ENCODE measurements at regions not wholly inside any gene's neighbourhood (a gene's known extent, or its start where the extent isn't known, plus 50 kb on each side); places are given as distances from the start of the nearest gene placed in this dataset.

DNA sequence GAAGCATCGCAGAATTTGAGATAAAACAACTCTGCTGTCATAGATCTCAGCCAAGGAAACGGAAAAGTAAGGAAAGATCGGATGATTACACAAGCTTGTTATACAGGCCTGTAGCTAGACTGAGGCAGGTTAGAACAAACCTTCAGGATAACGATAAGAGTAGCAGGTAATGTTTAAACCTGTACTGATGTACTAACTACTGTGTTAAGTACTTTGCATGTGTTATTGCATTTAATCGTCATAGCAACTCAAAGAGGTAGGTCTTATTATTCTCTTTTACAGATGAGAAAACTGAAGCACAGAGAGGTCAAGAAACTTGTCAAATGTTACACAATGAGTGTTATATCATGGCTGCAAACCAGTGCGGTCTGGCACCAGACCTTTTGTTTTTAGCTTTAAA is 352.5 kb downstream of the GPAM start:
- no peaks in the 10 kb centered on the region for H3K36me3 ChIP-seq (ENCODE audit: low read depth)
- no peaks in the 10 kb centered on the region for H3K9me3 ChIP-seq (ENCODE audit: insufficient read depth, low read depth)
- no peak overlapping the region for H2AFZ ChIP-seq
- H3K27me3 ChIP-seq (ENCODE audit: insufficient read depth, low read depth): no peaks in the 10 kb centered on the region
- no peaks in the 10 kb centered on the region for H3K4me1 ChIP-seq (replicated peaks; ENCODE audit: insufficient read depth)
- H3K9me2 ChIP-seq (ENCODE audit: insufficient read depth): no peaks in the 10 kb centered on the region
- no peak for TF ChIP-seq EZH2 (IDR thresholded peaks at IDR 0.05; ENCODE audit: low read depth)
- TF ChIP-seq, protein P1, sequence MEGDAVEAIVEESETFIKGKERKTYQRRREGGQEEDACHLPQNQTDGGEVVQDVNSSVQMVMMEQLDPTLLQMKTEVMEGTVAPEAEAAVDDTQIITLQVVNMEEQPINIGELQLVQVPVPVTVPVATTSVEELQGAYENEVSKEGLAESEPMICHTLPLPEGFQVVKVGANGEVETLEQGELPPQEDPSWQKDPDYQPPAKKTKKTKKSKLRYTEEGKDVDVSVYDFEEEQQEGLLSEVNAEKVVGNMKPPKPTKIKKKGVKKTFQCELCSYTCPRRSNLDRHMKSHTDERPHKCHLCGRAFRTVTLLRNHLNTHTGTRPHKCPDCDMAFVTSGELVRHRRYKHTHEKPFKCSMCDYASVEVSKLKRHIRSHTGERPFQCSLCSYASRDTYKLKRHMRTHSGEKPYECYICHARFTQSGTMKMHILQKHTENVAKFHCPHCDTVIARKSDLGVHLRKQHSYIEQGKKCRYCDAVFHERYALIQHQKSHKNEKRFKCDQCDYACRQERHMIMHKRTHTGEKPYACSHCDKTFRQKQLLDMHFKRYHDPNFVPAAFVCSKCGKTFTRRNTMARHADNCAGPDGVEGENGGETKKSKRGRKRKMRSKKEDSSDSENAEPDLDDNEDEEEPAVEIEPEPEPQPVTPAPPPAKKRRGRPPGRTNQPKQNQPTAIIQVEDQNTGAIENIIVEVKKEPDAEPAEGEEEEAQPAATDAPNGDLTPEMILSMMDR (conservative IDR thresholded peaks at IDR 0.05): no peak
- H3K4me3 ChIP-seq: no peak overlapping the region
- H4K20me1 ChIP-seq (ENCODE audit: insufficient read depth): no peaks in the 10 kb centered on the region
- CTCF ChIA-PET: no interaction called here
- no peak for DNase-seq
- H3K27ac ChIP-seq: no peak overlapping the region
- no peaks in the 10 kb centered on the region for H3K79me2 ChIP-seq (ENCODE audit: low read depth)
- no peaks in the 10 kb centered on the region for H3F3A ChIP-seq (ENCODE audit: insufficient read depth, low read depth)
- BruUV-seq (replicated peaks): no TSS peak
- intact Hi-C loops (cut with micrococcal nuclease; ENCODE audit: unreplicated experiment): no loop called here
- POLR2A ChIA-PET (ENCODE audit: unreplicated experiment): no interaction called here
- H3K4me2 ChIP-seq: no peak overlapping the region

DNA sequence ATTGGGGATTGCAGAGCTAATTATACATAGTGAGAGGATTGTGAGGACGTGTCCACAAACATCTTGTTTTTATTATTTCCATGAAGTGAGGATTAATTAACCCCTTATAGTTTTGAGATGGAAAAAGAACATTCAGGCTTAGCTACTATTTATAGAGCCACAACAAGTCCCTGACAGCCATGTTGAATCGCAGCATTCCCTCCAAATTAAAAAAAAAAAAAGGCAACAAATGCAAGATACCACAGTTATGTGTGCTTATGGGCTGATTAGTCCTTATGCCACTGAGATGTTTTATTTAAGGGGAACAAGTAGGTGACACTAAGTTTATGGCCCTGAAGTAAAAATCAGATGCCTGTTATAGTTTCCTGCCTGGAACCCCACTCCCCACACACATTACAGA is 350.3 kb downstream of the GPAM start:
- Histone ChIP-seq H3K4me1 (replicated peaks; ENCODE audit: insufficient read depth) (no peaks in the 10 kb centered on the region), H4K20me1 (ENCODE audit: insufficient read depth) (no peaks in the 10 kb centered on the region), H3F3A (ENCODE audit: insufficient read depth, low read depth) (no peaks in the 10 kb centered on the region), H2AFZ (no peak overlapping the region), H3K27me3 (ENCODE audit: insufficient read depth, low read depth) (no peaks in the 10 kb centered on the region), H3K79me2 (ENCODE audit: low read depth) (no peaks in the 10 kb centered on the region), H3K9me2 (ENCODE audit: insufficient read depth) (no peaks in the 10 kb centered on the region), H3K9me3 (ENCODE audit: insufficient read depth, low read depth) (no peaks in the 10 kb centered on the region), H3K4me3 (no peak overlapping the region), H3K36me3 (ENCODE audit: low read depth) (no peaks in the 10 kb centered on the region), H3K27ac (no peak overlapping the region), H3K4me2 (no peak overlapping the region)
- ChIA-PET POLR2A (ENCODE audit: unreplicated experiment) (no interaction called here), CTCF (no interaction called here)
- no peak for DNase-seq
- intact Hi-C loops (cut with micrococcal nuclease; ENCODE audit: unreplicated experiment): no loop called here
- no TSS peak for BruUV-seq (replicated peaks)
- no peak for TF ChIP-seq EZH2 (IDR thresholded peaks at IDR 0.05; ENCODE audit: low read depth)
- TF ChIP-seq, protein P1 (conservative IDR thresholded peaks at IDR 0.05): no peak

DNA sequence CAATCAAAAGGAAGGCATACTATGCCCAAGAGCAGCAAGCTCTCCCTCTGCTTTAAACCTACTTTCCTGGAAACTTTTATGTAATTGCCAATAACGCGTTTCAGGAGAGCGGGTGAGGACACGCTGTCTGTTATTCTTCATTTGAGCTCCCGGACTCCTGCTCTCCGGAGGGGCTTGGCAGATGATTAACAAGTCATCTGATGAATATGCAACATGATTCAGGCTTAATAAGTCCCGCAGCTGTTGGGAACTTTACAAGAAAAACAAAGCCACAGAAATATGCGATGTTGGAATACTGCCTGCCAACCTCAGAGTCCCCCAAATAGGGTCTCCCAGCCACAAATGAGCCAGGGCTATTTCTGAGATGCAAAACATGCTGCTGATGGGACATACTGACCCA is 348.0 kb downstream of the GPAM start:
- no peaks in the 10 kb centered on the region for H3F3A ChIP-seq (ENCODE audit: insufficient read depth, low read depth)
- CTCF ChIA-PET: no interaction called here
- H3K36me3 ChIP-seq (ENCODE audit: low read depth): no peaks in the 10 kb centered on the region
- no peak overlapping the region for H3K4me2 ChIP-seq
- no peak overlapping the region for H3K27ac ChIP-seq
- H3K4me1 ChIP-seq (replicated peaks; ENCODE audit: insufficient read depth): no peaks in the 10 kb centered on the region
- no peaks in the 10 kb centered on the region for H3K9me2 ChIP-seq (ENCODE audit: insufficient read depth)
- no peaks in the 10 kb centered on the region for H4K20me1 ChIP-seq (ENCODE audit: insufficient read depth)
- no peak for DNase-seq
- no peak overlapping the region for H3K4me3 ChIP-seq
- no peaks in the 10 kb centered on the region for H3K9me3 ChIP-seq (ENCODE audit: insufficient read depth, low read depth)
- no peaks in the 10 kb centered on the region for H3K79me2 ChIP-seq (ENCODE audit: low read depth)
- H2AFZ ChIP-seq: no peak overlapping the region
- POLR2A ChIA-PET (ENCODE audit: unreplicated experiment): no interaction called here
- TF ChIP-seq, protein P1 (conservative IDR thresholded peaks at IDR 0.05): no peak
- TF ChIP-seq EZH2 (IDR thresholded peaks at IDR 0.05; ENCODE audit: low read depth): no peak
- intact Hi-C loops (cut with micrococcal nuclease; ENCODE audit: unreplicated experiment): no loop called here
- no TSS peak for BruUV-seq (replicated peaks)
- H3K27me3 ChIP-seq (ENCODE audit: insufficient read depth, low read depth): no peaks in the 10 kb centered on the region
